Activated CD4-positive, alpha-beta T cell treated with anti-CD3 and anti-CD28 coated beads, Interleukin-2, amount 10 ng/mL, durations not matched to agents 7 days and 5 days (primary cell): ENCODE measurements at regions not wholly inside any gene's neighbourhood (a gene's known extent, or its start where the extent isn't known, plus 50 kb on each side); places are given as distances from the start of the nearest gene placed in this dataset.

ENCODE experiments used
- CTCF ChIA-PET: fragments of 350-600 bp; sonication (Branson Sonifier 250); formaldehyde crosslinking; loops from one replicate; lab custom pipeline; 2021; ENCODE audit warnings: antibody characterized with exemption; lab: Charles Lee
- POLR2A ChIA-PET: fragments of 350-600 bp; sonication (Branson Sonifier 250); formaldehyde crosslinking; loops from one replicate; lab custom pipeline; 2021; ENCODE audit warnings: antibody characterized with exemption; lab: Charles Lee
- DNase-seq: peaks from one replicate; pipeline ENCODE4 v3.0.0-alpha.2; 2020
- H3K27ac Mint-ChIP-seq: one replicate; pipeline ENCODE4 v1.8.0; 2021; ENCODE audit warnings: mild to moderate bottlenecking, moderate library complexity, mixed read lengths
- H3K27me3 Mint-ChIP-seq: one replicate; pipeline ENCODE4 v1.8.0; 2021; ENCODE audit warnings: mixed read lengths
- H3K36me3 Mint-ChIP-seq: one replicate; pipeline ENCODE4 v1.8.0; 2021; ENCODE audit warnings: low read depth, mixed read lengths
- H3K4me1 Mint-ChIP-seq: one replicate; pipeline ENCODE4 v1.8.0; 2021; ENCODE audit warnings: mixed read lengths
- H3K4me3 Mint-ChIP-seq: one replicate; pipeline ENCODE4 v1.8.0; 2021; ENCODE audit warnings: mild to moderate bottlenecking, moderate library complexity, mixed read lengths
- H3K9me3 Mint-ChIP-seq: one replicate; pipeline ENCODE4 v1.8.0; 2021; ENCODE audit warnings: mixed read lengths

DNA sequence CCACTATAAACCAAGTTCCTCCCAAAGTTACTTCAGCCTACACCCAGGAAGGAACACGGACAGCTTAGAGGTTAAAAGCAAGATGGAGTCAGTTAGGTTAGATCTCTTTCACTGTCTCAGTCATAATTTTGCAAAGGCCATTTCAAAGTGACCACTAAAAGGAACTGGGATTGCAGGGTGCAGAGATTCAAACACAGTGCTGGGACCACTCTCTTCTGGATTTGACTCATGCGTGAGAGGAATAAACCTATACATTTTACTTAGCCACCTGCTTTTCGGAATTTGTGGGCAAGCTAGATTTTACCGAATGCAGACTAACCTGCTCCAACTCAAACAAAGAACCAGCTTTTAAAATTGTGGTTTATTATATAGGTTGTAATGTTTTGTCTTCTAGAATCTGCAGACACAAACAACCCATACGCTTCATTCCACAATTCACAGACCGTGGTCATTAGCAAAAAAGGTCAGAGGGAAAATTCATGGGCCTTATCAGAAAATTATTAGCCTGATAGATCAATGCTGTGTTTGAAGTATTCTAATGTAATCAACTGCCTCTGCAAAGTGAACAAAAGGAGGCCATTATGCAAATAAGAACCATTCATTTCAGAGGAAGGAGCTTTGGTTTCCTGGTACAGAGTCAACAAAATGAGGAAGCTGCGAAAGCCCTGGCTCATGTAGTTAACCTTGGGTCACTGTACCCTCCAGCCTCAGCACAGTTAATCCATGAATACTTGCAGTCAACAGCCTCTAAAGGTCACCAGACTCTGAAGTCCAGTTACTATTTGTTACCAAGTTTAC lies 342.7 kb upstream of the KLF6 start:
- peak; percentile 23 for DNase-seq
- Mint-ChIP-seq H3K4me3 (no peak overlapping the region), H3K9me3 (peaks cover 21% of the 10 kb centered on the region), H3K27me3 (no peaks in the 10 kb centered on the region), H3K36me3 (peaks cover 37% of the 10 kb centered on the region), H3K4me1 (peaks cover 24% of the 10 kb centered on the region), H3K27ac (peak overlapping the region; percentile 71)
- POLR2A ChIA-PET: no interaction called here
- CTCF ChIA-PET: interaction anchor here (1.2 to 1.6 kb wide), 3 partner anchors 16 to 342 kb away, joined by 3 to 4 read pairs (median 4); partner anchors contain the start of gene KLF6

GRCh38 chr10:4125776-4126175 lies 340.8 kb upstream of the KLF6 start:
- ChIA-PET CTCF (no interaction called here), POLR2A (no interaction called here)
- H3K4me1 Mint-ChIP-seq: peaks cover 30% of the 10 kb centered on the region
- H3K27ac Mint-ChIP-seq: no peak overlapping the region
- no peak overlapping the region for H3K4me3 Mint-ChIP-seq
- no peaks in the 10 kb centered on the region for H3K27me3 Mint-ChIP-seq
- H3K36me3 Mint-ChIP-seq: peaks cover 37% of the 10 kb centered on the region
- DNase-seq: no peak
- H3K9me3 Mint-ChIP-seq: peaks cover 21% of the 10 kb centered on the region

GRCh38 chr10:4121502-4122380 lies 336.7 kb upstream of the KLF6 start:
- CTCF ChIA-PET: interaction anchor here (1.0 to 1.2 kb wide), 2 partner anchors 9 to 19 kb away, joined by 3 read pairs; no protein-coding TSS in a partner anchor
- Mint-ChIP-seq H3K4me3 (no peak overlapping the region), H3K36me3 (peaks cover 18% of the 10 kb centered on the region), H3K27ac (peak overlapping the region; percentile 39), H3K27me3 (peaks cover 2% of the 10 kb centered on the region), H3K4me1 (peaks cover 22% of the 10 kb centered on the region), H3K9me3 (peaks cover 18% of the 10 kb centered on the region)
- DNase-seq: no peak
- POLR2A ChIA-PET: no interaction called here

DNA sequence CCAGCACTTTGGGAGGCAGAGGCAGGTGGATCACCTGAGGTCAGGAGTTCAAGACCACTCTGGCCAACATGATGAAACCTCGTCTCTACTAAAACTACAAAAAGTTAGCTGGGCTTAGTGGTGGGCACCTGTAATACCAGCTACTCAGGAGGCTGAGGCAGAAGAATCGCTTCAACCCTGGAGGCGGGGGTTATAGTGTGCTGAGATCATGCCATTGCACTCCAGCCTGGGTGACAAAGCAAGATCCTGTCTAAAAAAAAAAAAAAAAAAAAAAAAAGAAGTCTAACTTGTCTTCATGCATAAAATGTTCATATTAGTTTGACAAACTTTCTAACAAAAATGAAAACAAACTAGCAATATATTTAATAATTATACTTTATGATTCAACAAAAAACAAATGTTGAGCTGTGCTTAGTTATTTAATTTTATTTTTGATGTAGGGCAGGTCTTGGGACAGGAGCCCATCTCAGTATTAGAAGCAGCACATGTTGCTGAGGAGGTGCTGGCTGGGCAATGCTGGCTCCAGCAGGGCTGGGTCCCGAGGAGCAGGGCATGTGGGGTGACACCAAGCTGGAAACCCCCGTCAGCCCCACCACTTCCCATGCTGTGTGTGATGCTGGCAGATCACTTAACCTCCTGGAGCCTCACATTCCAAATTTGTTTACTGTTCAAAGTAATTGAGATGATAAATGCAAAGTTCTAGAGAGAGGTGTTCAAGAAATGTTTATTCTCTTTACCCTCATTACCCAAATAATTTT lies 335.3 kb upstream of the KLF6 start:
- H3K9me3 Mint-ChIP-seq: peaks cover 13% of the 10 kb centered on the region
- peaks cover 5% of the 10 kb centered on the region for H3K27me3 Mint-ChIP-seq
- POLR2A ChIA-PET: no interaction called here
- H3K4me1 Mint-ChIP-seq: peaks cover 14% of the 10 kb centered on the region
- H3K27ac Mint-ChIP-seq: no peak overlapping the region
- no peak for DNase-seq
- H3K4me3 Mint-ChIP-seq: no peak overlapping the region
- CTCF ChIA-PET: interaction anchor here (0.7 to 2.1 kb wide), 3 partner anchors 9 to 45 kb away, joined by 3 to 5 read pairs (median 3); no protein-coding TSS in a partner anchor
- peaks cover 10% of the 10 kb centered on the region for H3K36me3 Mint-ChIP-seq

DNA sequence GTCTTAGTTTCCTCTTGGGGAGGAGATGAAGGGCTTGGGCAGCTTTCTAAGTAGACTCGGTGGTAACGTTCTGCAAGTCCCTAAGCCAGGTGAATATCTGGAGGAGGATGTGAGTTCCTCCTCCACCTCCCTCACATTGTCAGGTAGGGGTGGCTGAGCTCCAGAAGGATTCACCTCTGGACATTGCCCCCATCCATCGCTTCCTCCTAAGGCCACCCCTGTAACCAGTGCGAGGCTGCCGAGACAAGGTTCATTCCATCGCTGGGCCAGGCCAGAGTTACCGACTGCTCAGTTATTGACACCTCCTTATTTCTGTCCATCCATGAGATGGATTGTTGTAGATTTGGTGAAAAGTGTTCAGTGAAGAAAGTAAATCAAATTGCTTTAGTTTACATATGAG lies 334.1 kb upstream of the KLF6 start:
- peaks cover 11% of the 10 kb centered on the region for H3K4me1 Mint-ChIP-seq
- no peak overlapping the region for H3K27ac Mint-ChIP-seq
- no peak for DNase-seq
- H3K27me3 Mint-ChIP-seq: peaks cover 5% of the 10 kb centered on the region
- H3K4me3 Mint-ChIP-seq: no peak overlapping the region
- ChIA-PET POLR2A (no interaction called here), CTCF (interaction anchor here (0.6 to 2.1 kb wide), 4 partner anchors 10 to 339 kb away, joined by 3 to 5 read pairs (median 4); no protein-coding TSS in a partner anchor)
- H3K9me3 Mint-ChIP-seq: peaks cover 6% of the 10 kb centered on the region
- peaks cover 6% of the 10 kb centered on the region for H3K36me3 Mint-ChIP-seq

DNA sequence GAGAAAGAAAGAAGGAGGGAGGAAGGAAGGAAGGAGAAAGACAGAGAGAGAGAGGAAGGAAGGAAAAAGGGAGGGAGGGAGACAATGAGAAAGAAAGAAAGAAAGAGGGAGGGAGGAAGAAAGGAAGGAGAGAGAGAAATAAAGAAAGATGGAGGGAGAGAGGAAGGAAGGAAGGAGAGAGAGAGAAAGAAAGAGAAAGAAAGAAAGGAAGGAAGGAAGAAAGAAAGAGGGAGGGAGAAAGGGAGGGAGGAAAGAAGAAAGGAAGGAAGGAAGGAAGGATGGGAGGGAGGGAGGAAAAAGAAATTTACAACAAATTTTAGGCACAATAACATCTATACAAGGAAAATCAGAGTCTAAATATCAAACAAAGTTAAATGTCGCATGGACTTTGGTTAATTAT lies 332.6 kb upstream of the KLF6 start:
- Mint-ChIP-seq H3K4me1 (peaks cover 11% of the 10 kb centered on the region), H3K4me3 (no peak overlapping the region), H3K27me3 (peaks cover 5% of the 10 kb centered on the region), H3K9me3 (peaks cover 6% of the 10 kb centered on the region), H3K27ac (no peak overlapping the region), H3K36me3 (peaks cover 6% of the 10 kb centered on the region)
- ChIA-PET CTCF (no interaction called here), POLR2A (no interaction called here)
- DNase-seq: no peak

DNA sequence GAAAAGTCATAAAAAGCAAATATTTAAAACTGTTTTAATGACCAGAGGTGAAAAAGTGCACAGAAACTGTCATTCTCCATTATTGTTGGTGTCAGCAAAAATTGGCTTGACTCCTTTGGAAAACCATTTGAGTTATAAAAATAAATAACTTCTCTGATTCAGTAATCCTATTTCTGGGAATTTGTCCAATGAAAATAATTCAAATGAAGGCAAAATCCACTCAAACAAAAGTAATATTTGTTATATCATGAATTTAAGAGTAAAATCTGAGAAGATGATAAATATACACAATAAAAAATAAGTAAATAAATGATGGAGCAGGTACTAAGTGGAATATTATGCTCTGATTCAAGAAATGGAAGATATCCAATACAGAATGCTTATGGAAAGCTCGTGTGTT lies 326.6 kb upstream of the KLF6 start:
- Mint-ChIP-seq H3K4me3 (no peak overlapping the region), H3K27ac (no peak overlapping the region), H3K36me3 (peaks cover 9% of the 10 kb centered on the region), H3K9me3 (peaks cover 4% of the 10 kb centered on the region), H3K27me3 (peaks cover 3% of the 10 kb centered on the region), H3K4me1 (peaks cover 3% of the 10 kb centered on the region)
- CTCF ChIA-PET: interaction anchor here (1.1 to 1.8 kb wide), 2 partner anchors 9 to 15 kb away, joined by 3 to 4 read pairs; no protein-coding TSS in a partner anchor
- POLR2A ChIA-PET: no interaction called here
- DNase-seq: no peak

GRCh38 chr10:4109469-4109868 lies 324.5 kb upstream of the KLF6 start:
- Mint-ChIP-seq H3K9me3 (peaks cover 8% of the 10 kb centered on the region), H3K27ac (no peak overlapping the region), H3K4me3 (no peak overlapping the region), H3K27me3 (no peaks in the 10 kb centered on the region), H3K4me1 (peaks cover 3% of the 10 kb centered on the region), H3K36me3 (peaks cover 3% of the 10 kb centered on the region)
- CTCF ChIA-PET: interaction anchor here (1.0 to 1.1 kb wide), 2 partner anchors 16 to 34 kb away, joined by 3 to 4 read pairs; no protein-coding TSS in a partner anchor
- POLR2A ChIA-PET: no interaction called here
- DNase-seq: no peak

GRCh38 chr10:4108693-4109092 lies 323.7 kb upstream of the KLF6 start:
- peaks cover 9% of the 10 kb centered on the region for H3K9me3 Mint-ChIP-seq
- ChIA-PET CTCF (interaction anchor here (1.0 kb wide), 2 partner anchors 10 to 33 kb away, joined by 3 to 5 read pairs; no protein-coding TSS in a partner anchor), POLR2A (no interaction called here)
- H3K27me3 Mint-ChIP-seq: no peaks in the 10 kb centered on the region
- H3K27ac Mint-ChIP-seq: no peak overlapping the region
- H3K4me3 Mint-ChIP-seq: no peak overlapping the region
- peaks cover 3% of the 10 kb centered on the region for H3K36me3 Mint-ChIP-seq
- DNase-seq: no peak
- peaks cover 3% of the 10 kb centered on the region for H3K4me1 Mint-ChIP-seq

GRCh38 chr10:4107285-4107851 lies 322.4 kb upstream of the KLF6 start:
- peaks cover 3% of the 10 kb centered on the region for H3K36me3 Mint-ChIP-seq
- DNase-seq: no peak
- ChIA-PET POLR2A (no interaction called here), CTCF (interaction anchor here (0.7 to 1.0 kb wide), 2 partner anchors 11 to 21 kb away, joined by 3 read pairs; no protein-coding TSS in a partner anchor)
- H3K27me3 Mint-ChIP-seq: no peaks in the 10 kb centered on the region
- peaks cover 7% of the 10 kb centered on the region for H3K4me1 Mint-ChIP-seq
- H3K27ac Mint-ChIP-seq: no peak overlapping the region
- H3K9me3 Mint-ChIP-seq: peaks cover 9% of the 10 kb centered on the region
- H3K4me3 Mint-ChIP-seq: no peak overlapping the region

DNA sequence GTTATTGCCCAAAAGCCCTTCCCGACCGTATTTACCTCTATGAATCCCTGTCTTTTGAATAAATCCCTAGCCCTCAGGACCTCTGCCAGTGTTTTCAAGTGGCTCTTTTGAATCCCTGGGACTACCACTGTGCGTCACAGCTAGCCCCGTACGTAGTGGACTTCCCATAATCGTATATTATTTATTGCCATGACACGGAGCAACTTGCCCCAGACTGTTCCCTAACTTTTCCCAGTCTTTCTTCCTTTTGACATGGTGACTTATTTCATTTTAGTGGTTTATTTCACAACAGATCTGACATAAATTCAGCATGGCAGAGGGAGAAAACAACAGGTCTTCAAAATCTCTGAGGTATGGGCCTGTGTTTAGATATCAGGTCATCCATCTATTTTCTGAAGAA lies 318.6 kb upstream of the KLF6 start:
- CTCF ChIA-PET: no interaction called here
- POLR2A ChIA-PET: no interaction called here
- H3K27ac Mint-ChIP-seq: no peak overlapping the region
- H3K9me3 Mint-ChIP-seq: peaks cover 9% of the 10 kb centered on the region
- H3K27me3 Mint-ChIP-seq: peaks cover 3% of the 10 kb centered on the region
- peaks cover 3% of the 10 kb centered on the region for H3K36me3 Mint-ChIP-seq
- H3K4me1 Mint-ChIP-seq: peaks cover 12% of the 10 kb centered on the region
- DNase-seq: no peak
- H3K4me3 Mint-ChIP-seq: no peak overlapping the region
